Activated gamma-delta T cell treated with Interleukin-2 at 50 U/mL for 16 hours (primary cell): ENCODE measurements at regions not wholly inside any gene's neighbourhood (a gene's known extent, or its start where the extent isn't known, plus 50 kb on each side); places are given as distances from the start of the nearest gene placed in this dataset.
"Not testable (repeated sequence)": the region's sequence is repeated elsewhere in the genome, so short reads cannot be mapped to it uniquely, and the experiment has no call there.

Source experiments
- DNase-seq: peaks from one replicate; pipeline ENCODE4 v3.0.0-alpha.2; 2020

DNA sequence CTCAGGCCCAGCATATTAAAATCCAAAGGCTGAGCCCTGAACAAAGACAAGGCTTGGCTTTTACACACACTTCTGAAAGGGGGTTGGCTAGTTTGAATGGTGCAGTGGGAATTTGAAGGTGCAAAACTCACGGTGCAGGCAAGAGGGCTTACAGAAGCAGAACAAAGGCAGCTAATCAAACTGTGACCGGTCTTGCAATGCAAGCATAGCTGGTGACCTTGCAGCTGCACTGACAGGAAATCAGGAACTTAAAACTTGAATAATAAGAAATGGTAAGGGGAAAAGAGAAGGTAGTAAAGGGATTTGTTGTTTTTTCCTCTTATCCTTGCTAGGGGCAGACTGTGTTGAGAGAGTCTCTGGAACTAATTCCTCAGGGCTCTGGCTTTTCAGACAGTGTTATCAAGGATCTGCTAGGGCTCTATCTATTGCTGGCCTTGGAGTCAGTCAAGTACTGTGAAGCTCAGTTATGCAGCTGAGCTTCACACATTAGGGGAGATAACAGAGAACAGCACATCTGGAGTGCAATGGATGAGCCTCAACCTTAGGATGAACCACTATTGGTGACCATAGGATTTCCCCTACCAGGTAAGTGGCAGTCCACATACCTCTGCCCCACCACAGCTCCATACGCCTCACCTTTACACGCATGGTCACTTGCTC, 97.6 kb downstream of the PPIAL4G start:
- no peak for DNase-seq

DNA sequence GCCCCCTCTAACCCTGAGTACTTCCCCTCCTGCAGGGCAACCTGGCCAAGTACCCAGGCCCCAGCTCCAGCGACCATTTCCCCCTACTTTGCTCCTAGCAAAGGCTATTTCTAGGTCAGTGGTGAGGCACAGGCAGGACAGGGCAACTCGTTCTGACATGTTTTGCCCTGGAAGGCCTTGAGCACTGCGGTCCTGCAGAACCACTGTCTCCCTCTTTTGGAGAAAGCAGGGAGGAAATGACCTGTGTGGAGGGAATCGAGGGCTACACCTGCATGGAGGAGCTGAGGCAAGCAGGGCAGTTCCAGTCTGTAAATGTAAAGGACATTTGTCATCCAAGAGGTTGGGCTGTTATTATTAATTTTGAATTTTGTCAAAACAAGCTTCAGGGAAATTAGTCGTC, 99.1 kb downstream of the PPIAL4G start:
- no peak for DNase-seq

DNA sequence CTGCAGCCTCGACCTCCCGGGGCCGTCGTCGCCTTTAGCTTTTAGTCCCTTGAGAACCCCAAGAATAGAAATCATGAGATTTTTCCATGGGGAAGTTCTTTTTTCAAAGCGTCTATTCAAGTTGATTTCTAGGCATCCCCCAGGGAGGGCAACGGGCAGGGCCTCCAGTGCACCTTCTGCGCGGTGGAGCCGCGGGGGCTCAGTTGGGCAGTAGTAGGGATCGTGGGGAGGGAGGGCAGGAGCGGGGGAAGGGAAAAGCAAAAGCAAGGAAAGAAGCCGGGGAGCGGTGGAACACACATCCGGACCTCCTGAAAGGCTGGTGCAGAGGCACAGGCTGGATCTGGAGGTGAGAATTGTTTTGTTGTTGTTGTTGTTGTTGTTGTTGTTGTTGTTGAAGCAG, 103.4 kb downstream of the PPIAL4G start:
- no peak for DNase-seq

DNA sequence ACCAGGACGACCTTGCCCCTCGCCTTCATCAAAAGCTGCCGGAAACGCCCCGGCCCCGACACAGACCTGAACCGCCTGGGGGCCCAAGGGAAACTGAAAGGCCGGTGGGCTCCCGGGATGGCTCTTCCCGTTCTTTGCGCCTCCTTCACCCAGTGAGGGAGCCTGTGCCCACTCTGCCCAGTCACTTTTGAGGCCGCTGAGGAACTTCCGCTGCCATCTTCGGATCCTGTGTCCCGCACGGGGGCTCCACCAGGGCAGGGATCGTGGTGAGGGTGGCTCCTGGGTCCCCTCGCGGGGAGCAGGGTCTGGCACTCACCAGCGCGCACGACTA, 104.0 kb downstream of the PPIAL4G start:
- no peak for DNase-seq

DNA sequence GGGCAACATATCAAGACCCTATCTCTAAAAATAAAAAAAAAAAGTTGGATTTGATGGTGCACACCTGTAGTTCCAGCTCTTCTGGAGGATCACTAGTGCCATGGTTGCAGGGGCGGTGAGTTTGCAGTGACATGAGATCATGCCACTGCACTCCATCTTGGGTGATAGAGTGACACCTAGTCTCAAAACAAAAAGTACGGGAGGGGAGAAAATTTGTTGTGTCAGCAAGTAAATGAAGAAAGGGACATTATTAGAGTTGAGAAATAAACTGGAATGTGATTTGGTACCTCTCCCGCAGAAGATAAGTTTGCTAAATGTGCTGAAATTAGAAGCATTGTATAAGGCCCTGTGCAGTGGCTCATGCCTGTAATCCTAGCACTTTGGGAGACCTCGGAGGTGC, 105.1 kb downstream of the PPIAL4G start:
- DNase-seq, result not testable (repeated sequence)

DNA sequence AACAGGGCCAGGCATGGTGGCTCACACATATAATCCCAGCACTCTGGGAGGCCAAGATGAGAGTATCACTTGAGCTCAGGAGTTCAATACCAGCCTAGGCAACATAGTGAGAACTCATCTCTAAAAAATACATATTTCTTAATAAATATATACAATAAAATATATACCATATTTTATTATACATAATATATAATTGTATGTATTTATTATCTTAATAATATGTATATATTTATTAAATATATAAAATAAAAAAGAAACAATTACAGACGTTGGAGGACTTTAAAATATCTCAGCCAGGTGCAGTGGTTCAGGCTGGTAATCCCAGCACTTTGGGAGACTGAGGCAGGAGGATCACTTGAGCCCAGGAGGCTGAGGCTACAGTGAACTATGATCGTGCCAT, 106.1 kb downstream of the PPIAL4G start:
- not testable (repeated sequence) for DNase-seq

DNA sequence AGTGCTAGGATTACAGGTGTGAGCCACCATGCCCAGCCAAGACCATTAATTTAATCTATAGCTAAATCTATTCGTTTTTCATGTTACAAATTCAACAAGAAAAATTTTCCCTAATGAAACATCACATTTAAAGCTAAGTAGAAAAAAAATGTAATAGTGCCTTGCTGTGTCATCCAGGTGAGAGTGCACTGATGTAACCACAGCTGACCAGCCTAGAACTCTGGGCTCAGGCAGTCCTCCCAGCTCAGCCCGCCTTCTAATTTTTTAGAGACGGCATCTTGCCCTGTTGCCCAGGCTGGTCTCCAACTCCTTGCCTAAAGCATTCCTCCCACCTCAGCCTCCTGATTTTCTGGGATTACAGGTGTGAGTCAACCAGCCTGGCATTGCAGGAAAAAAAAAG, 109.0 kb downstream of the PPIAL4G start:
- no peak for DNase-seq

DNA sequence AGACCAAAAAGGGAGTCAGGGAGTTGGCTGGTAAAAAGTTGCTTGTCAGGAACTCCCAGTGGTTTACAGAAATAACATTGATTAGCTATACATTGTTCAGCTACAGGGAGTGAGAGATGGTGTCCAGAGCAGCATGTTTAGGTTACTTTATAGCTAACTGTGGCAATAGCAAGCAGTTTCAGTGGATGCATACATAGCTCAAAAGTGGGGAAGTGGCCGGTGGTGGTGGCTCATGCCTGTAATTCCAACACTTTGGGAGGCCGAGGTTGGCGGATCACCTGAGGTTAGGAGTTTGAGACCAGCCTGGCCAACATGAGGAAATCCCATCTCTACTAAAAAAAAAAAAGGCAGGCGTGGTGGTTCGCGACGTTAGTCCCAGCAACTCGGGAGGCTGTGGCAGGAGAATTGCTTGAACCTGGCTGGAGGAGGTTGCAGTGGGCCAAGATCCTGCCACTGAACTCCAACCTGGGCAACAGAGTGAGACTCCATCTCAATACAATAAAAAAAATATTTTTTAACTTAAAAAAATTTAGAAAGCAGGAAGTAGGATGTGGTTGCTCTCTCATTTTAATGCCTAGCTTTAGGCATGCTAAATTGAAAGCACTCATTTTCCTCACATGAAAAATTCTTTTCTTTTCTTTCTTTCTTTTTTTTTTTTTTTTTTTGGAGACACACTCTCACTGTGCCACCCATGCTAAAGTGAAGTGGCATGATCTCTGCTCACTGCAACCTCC, 109.7 kb downstream of the PPIAL4G start:
- no peak for DNase-seq

DNA sequence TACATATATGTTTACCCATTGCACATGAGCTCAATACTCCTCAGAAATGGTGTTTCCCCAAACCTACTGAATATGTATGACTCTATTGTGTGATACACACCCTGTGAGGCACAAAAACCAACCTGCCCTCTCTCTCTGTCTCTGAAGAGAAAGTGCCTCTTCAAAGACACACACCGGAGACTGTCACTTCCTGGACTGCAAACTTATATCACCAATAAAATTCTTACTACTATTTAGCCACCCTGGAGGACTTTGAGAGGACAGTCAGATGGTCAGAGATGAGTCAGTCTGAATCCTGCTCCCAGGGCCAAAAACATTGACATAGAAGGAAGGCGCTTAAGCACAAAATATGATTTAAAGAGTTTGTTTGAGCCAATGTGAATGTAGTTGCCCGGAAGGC, 110.4 kb downstream of the PPIAL4G start:
- peak; percentile 39 for DNase-seq

DNA sequence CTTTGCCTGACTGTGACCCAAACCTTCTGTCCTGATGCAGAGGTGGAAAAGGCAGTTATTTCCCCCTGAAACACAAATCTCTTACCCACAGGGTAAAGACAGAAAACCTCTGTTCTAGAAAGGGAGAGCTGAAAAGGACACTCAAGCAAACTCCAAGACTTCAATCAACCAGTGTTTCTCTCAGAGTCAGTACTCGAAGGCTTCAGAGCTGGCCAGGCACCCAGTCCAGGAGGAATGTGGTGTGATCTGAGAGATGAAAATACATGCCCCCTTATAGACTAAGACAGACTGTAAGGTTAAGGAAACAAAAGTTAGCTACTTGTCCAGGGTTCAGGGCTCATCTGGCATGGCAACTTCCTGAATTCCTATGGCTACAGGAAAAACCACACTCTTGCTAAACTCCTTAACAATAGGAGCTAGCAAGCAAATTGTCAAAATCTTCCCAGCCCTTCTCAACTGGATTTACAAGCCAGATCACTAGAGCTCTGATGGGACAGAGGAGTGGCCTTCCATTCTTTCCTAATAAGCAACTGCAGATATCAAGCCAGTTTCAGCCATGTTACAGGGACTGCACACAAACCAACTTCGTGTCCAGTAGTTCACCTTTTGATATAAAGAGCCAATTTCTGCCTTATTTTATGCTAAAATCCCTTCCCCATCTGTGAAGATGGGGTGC, 110.9 kb downstream of the PPIAL4G start:
- DNase-seq, result not testable (repeated sequence)

DNA sequence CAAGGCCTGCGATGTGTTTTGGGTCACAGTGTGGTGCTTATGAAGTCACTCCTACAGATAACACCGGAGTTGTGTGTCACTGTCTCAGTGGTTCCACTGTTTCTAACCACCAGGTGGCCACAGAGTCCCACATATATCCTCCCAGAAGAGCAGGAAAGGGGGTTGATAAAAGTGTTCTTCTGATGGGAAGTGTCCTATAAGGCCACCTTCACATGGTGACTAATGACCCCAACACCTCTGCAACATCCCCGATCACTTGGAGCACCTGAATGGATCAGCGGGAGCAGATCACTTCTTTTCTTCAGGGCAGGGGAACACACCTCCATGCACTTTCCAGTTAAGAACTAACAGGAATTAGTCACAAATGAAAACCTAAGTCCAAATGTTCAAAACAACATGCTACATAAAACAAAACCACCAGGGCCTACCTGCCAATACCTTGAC, 111.5 kb downstream of the PPIAL4G start:
- peak; percentile 73 for DNase-seq

DNA sequence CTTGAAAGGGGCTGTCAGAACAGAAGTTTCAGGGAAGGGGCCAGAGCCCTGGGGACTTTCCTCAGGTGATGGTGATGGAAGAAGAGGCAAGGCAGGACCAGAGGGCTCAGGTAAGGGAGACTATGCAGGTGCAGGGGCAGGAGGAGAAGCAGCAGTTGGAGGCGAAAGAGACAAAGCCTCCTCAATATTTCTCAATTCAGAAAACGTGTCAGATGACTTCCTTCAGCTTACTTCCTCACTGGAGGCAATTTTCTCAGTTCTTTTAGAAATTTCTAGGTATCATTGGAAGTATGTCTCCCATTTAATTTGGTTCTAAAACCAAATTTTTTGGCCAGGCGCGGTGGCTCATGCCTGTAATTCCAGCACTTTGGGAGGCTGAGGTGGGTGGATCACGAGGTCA, 112.4 kb downstream of the PPIAL4G start:
- DNase-seq, result not testable (repeated sequence)

DNA sequence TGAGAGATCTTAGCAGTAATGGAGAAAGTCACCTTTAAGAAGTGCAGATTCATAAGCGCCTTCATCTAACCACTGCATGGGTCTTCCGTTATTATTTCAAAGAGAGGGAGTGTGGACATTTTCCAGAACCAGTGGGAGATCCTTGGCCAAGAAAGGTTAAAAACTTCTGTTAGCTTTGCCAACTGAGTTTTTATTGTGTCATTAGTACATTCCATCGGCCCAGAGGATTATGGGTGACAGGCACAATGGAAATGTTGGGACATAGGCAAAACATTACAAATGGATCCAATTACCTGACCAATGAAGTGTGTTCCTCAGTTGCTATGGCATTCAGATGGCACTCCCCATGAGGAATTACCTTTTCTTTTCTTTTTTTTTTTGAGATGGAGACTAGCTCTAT, 115.5 kb downstream of the PPIAL4G start:
- no peak for DNase-seq

DNA sequence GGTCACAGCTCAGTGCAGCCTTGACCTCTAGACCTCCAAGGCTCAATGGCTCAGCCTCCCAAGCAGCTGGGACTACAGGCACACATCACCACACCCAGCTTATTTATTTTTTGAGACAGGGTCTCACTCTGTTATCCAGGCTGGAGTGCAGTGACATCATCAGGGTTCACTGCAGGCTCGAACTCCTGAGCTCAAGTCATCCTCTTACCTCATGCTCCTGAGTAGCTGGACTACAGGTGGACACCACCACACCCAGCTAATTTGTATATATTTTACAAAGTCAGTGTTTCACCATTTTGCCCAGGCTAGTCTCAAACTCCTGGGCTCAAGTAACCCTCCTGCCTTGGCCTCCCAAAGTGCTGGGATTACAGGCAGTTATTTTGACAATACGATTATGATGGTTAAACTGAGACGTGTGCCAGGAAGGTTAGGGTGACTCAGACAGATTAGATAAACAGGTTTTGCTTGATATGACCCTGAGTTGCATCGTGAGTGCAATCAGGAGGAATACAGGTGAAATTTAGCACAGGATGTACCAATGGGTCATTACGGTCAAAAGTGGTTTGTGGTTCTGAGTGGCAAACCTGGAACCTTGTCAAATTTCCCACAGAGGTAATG, 116.9 kb downstream of the PPIAL4G start:
- not testable (repeated sequence) for DNase-seq

DNA sequence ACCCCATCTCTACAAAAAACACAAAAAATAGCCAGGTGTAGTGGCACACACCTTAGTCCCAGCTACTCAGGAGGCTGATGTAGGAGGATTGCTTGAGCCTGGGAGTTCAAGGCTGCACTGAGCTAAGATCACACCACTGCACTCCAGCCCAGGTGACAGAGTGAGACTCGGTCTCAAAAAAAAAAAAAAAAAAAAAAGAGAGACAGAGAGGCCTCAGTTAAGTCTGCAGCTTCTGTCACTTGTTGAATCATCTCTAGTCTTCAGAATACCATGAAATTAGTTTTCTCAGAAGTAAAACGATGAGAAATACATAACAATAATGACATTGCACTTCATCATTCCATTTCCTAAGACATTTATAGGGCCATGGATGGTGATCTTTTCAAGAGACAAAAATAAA, 118.0 kb downstream of the PPIAL4G start:
- DNase-seq, result not testable (repeated sequence)

DNA sequence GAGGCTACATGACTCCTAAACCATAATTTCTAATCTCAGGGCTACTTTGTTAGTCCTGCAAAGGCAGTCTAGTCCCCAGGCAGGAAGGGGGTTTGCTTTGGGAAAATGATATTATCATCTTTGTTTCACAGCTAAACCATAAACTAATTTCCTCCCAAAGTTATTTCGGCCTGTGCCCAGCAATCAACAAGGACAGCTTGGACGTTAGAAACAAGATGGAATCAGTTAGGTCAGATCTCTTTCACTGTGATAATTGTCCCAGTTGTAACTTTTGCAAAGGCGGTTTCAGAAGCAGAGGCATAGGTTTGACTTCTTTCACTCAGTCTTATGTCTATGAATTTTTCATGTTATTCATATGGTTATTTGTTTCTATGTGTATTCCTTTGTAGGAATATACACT, 119.1 kb downstream of the PPIAL4G start:
- DNase-seq, result not testable (repeated sequence)

DNA sequence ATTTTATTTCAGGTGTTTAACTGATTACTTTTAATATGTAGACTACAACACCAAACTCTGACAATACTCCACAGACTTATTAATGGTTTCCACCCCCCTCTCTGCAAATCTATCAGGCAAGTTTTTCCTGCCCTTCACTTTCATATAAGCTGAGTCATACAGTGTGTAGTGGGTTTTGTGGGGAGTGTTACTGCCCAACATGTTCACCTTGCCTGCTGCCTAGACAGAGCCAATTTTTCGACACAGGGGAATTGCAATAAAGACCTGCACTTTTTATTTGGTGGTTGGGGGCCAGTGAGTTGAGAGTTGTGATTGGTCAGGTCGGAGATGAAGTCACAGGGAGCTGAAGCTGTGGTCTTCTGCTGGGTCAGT, 119.7 kb downstream of the PPIAL4G start:
- DNase-seq, result no peak

DNA sequence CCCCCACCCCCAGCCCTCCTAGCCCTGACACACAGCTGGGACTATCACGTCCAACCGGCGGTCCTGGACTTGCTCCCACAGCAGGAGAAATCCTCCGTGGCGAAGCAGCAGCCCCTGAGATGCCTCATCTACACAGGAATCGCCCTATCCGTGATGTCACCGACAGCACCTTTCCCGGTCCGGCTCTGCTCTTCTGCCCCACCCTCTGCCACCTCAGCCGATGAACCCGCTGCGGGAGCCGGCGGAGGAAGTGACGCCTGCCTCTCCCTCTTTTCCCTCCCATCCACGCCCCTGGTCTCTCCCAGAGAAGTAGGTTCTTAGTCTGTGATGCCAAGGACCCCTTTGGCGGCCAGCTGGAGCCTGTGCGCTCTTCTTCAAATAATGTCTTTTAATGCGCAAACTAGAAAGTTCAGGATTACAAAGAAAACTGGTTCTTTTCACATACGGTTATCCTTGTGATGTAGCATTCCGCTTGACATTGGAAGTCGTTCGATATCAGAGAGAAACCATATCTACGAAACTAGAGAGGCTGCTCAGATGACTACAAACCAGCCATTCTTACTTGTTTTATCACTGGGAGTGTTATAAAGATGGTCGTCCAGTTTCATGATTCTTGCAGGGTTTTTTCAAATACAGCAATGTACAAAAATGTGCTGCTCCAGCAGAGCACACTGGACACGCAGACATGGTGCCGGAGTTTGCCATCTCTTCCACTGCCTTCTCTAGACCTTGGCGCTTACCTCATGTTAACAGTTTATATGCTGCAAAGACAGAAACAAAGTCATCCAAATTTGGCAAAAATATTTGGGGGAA, 120.3 kb downstream of the PPIAL4G start:
- peak; percentile 8 for DNase-seq

DNA sequence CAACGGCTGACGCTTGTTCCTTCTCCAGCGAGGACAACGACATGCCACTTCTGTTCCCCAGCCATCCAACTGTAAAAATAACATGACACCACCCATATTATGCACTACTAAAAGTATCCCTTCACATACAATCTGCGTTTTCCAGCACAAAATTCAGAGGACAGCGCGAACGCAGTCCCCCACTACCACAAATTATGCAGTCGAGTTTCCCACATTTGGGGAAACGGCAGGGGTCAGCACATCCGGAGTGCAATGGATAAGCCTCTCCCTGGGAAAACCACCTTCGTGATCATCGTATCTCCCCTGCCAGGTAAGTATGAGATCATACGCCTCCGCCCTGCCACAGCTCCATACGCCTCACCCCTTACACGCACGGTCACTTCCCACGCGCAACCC, 120.9 kb downstream of the PPIAL4G start:
- DNase-seq, result no peak

DNA sequence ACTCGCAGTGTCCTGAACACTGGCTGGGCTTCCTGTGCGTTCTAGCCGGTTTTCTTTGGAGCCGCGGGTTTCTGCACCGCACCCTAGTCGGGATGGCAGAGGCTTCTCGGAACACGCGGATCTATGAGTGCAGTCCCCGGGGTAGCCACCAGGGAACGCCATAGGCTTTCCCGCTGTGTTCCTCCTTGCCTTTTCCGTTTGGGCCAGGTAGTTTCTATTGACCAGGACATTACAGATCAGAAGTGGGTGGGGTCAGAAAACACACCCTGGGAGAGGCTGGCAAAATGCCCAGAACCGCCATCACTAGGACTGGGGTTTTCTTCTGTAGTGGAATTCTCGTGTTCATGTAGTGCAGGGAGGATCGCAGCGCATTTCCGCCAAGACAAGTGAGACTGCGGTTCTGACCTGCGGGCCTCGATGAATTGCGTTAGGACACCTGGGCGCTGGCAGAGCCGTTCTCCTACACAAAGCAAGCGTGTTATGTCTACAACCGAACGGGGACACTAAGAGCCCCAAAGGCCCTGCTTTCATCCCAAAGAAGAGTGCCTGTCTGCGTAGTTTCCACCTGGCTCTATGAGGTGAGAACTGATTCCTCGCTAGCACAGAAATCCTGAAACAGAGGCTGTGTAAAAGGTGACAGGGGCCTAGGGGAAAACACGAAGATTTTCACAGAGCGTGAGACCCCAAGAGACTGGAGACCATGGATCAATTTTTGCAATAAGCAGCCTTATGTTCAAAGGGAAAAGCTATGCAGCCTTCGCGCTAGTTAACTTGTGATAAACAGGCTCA, 121.5 kb downstream of the PPIAL4G start:
- peak; percentile 32 for DNase-seq

DNA sequence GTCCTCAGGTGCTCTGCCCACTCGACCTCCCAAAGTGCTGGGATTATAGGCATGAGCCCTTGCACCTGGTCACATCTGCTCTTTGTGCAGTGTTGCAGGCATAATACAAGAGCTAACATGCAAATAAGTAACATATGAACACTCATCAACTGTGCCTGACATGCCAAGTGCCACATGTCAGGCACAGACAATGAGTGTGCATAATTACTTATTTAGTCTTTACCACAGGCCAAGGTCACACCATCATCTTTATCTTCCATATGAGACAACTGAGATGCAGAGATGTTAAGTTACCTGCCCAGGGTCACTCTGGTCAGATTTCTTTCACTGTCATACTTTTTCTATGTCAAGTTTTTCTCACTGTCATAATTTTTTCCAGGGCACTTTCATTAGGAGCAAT, 126.1 kb downstream of the PPIAL4G start:
- DNase-seq, result no peak

DNA sequence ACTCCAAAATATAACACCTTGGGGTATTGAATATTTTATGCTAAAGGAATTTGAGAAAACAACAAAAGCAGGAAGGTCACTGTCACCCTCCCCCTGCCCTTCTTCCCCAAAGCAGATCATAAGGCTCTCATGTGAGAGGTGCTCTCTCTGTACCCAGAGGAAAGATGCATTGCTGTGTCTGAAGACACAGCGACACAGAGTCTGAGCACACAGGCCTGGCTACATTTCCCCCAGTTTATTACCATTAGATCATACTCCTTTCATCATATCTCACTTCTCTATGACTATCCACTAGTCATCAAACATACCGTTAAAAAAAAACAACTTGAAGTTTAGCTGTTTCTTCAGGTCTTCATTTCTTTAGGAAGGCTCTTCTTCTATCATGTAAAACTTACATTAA, 127.1 kb downstream of the PPIAL4G start:
- DNase-seq, result no peak
